Smooth muscle cell of the brain vasculature (primary cell): ENCODE measurements at regions not wholly inside any gene's neighbourhood (a gene's known extent, or its start where the extent isn't known, plus 50 kb on each side); places are given as distances from the start of the nearest gene placed in this dataset.

Source experiments
- DNase-seq: peaks from one replicate; pipeline ENCODE4 v3.0.0-alpha.2; 2012; ENCODE audit warnings: low read depth, low spot score

DNA sequence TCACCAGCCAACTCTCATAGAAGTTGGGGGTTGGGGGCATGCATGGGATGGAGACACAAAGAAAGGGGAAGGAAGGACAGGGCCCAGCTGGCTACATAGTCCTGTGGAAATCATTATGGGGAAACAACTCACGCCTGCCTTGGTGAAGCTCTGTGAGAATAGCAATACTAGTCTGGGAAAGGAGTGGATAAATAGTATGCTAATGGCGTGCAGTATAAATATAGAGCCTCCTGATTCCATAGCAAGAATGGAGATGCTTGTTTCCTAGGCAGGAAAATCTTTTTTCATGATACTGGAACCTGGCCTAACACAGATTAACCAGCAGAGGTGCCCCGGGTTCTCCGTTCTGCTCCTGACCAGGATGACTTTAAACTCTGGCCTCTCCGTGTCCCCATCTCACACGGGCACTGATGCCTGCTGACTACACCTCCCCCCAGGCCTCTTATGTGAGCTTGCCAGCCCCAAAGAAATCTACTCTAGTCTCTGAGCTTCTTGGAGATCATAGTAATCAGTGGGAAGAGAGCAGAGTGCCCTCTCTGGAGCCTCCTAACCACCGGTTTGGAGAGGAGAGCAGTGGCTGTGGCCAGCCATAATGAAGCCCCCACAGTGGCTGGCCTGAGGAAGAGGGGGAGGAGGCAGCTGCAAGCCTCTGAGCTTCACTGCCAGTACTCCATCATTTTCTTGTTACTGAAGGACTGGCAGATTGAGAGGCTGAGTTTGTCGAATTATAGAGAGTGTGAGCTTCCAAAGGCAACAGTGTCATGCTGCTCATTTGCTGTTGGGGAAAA is 355.0 kb upstream of the SEMA6D start:
- no peak for DNase-seq

DNA sequence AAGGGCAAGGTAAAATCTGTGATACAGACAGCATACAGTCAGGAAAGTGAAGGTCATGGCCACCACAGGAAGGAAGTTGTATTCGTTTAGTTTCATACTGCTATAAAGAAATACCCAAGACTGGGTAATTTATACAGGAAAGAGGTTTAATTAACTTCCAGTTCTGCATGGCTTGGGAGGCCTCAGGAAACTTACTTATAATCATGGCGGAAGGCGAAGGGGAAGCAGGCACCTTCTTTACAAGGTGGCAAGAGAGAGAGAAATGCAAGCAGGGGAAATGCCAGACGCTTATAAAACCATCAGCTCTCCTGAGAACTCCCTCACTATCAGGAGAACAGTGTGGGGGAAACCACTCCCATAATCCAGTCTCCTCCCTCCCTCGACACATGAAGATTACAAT is 353.7 kb upstream of the SEMA6D start:
- DNase-seq, result no peak

DNA sequence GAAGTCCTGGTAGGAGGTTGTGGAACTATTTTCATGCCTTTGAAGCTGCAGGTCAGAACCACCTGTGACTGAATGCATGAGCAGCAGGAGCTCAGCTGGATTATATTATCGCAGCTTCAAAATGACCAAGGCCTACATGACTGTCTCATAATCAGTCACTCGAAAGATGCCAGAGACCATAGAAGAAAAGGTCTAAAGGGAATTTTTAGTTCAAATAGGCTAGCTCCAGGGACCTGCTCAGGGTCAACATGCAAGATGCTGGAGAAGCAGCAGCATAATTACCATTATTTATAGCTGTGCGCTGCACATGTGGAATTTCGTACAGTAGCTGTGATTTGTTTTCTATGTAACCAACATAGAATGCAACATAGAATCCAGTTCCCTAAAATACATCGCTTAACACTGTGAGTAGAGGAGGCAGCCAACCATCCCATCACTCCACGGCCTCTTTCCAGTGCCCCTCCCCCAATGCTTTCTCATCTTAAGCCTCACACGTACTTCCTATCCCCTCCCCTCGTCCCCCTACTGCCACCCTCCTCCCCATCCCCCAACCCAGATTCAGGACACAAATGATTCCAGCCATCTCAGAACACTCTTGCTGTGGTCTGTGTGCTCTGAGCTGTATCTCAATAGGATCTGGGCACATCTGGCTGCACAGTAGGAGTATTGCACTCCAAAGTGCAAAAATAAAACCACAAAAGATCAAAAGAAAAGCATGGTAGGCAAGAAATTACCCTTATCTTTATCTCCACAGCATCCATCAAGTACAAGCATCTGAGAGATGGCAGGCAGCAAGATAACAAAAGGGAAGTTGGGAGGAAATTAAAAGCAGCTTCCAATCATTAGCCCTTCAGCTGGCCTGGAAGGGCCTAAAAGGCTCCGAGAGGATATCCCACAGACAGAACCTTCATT is 352.8 kb upstream of the SEMA6D start:
- no peak for DNase-seq

DNA sequence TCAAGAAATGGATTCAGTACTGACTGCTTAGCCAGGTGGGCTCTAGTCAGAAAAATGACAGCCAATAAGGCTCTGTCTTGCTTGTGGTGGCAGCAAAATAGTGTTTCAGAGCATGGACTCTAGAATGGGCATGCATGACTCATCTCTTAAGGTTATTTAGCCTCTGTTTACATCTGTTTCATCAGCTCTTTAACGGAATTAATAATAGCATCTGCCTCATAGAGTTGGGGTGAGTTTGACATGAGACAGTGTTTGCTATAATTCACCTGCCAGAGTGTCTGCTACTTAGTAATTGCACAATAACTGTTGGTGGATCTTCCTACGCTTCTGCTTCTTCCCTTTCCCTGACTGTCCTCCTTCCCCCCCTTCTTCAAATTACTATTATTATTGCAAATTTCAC is 350.4 kb upstream of the SEMA6D start:
- no peak for DNase-seq

DNA sequence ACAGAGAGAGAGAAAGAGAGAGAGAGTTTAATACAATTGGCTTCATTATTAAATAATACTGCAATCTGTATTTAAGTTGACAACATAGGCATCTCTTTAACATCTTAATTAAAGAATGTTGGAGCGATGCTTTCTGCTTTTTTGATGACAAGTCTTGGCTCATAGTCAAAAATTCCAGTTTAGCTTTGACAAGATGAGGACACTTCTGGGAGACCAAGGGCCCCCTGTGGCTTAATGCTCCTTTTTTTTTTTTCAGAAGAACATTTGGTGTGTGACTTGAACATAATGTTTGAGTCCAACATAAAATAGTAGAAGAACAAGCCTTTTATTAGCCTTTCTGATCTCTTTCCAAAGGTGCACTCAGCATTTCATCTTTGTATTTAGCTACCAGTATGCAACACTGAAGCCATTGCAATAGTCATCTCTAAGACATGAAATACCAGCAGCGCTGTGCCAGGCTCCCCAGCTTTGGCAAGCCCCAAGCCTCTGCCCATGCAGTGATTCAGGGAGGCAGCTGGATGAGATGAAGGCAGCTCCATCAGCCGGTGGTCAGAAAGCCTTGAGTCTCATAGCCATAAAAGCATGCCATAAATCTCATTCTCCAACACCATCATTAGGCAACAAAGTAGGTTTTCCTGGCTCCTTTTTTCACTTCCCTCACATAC is 349.4 kb upstream of the SEMA6D start:
- DNase-seq, result no peak

DNA sequence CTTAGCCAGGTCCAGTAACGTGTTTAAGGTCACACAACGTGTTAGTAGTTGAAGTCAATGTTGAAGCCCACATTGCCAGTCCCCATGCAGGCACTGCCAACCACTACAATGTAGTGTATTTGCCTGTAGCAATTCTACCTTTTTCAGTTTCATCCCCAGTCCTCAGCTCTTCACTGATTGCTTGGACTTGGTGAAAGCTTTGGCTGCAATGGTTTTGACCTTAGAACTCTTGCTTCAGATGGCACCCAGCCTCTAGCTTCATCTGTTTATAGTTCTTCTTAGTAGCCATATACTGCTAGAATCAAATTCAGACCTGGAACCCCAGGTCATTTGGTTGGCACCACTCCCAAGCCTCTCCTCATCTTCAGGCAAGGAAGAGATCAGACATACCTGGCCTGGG is 345.4 kb upstream of the SEMA6D start:
- DNase-seq, result no peak

DNA sequence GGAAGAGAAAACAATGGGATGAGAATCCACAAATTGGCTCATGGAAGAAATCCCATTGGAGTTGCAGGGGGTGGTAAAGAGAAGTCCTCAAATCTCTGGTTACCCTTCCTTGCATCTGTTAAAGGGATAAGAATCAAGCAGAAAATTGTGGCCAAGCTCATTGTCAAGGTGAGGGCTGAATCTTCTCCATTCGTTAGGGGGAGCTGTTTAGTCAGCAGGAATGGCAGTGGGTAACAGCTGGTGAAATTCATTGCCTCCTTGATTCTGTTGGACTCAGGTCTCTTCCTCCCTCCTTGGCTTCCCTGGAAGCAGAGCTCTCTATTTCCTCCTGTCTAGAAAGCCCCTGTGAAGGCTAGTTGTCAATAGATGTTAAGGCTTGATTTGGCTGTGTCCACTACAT is 343.1 kb upstream of the SEMA6D start:
- DNase-seq, result no peak

DNA sequence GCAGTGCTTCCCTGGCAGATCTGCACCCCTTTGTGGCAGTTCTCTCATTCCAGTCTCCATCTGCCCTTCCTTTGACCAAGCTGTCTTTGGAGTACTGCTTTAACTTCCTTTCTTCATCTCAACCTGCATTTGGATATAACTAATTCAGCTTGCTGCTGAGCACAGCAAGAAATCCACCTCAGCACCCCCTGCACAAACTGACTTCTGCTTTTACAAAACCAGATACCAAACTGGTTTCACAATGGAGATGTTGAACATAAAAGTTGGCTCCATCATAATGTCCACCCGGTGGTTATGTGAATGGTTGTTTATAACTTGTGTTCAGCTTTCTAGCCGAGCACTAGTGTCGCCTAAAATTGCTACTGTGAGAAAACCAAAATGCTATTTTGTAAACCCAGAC is 341.1 kb upstream of the SEMA6D start:
- DNase-seq, result no peak

DNA sequence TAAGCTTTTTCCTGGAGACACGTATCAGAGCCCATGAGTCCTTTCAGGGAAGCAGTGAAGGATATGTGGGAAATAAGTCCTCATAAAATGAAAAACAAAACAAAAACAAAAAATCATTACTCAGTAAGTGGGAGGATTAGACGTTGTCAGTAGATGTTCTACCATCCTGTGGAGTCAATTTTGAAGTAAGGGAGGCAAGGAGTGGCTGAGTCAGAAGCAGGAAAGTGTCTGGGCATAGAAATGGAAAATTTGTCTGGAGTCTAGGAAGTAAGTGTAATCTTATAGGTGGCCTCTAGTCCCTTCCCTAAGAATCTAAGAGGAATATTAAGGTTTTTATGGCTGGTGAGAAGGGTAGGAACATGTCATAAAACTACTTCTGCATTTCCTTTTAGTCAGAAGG is 339.8 kb upstream of the SEMA6D start:
- no peak for DNase-seq

DNA sequence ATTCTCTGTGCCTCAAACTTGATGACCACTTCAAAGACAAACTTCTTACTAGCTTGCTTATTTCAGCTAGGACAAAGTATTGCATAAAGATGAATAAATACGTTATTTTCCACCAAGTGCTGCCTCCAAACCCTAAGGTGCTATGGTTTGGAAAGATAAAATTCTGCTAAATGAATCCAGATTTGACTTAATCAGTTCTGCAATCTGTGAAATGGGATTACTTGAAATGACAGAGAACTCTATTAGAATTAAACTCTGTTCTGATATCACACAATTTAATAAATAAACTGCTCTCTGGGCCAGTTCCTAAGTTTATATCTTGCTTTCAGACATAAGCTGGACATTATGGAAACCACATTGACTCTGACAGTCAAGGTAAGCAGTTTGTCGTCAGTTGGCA is 338.8 kb upstream of the SEMA6D start:
- DNase-seq, result no peak

DNA sequence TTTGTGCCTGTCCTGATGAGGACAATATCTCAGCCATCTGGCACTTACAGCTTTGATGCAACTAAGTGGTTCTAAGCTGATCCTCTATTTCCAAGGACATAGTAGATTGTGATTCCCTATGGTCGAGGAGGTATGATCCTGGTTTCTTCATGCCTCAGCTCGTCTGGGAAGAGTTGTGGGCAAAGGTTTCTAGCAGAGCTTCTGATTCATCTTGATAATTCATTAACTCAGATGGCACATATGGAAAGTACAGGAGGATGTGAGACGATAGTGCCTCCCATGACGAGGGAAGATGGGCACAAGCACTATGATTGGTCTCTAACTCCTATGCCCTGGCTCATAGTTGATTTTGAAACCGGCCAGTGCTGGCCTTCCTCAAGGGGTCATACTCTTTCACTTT is 334.2 kb upstream of the SEMA6D start:
- no peak for DNase-seq

DNA sequence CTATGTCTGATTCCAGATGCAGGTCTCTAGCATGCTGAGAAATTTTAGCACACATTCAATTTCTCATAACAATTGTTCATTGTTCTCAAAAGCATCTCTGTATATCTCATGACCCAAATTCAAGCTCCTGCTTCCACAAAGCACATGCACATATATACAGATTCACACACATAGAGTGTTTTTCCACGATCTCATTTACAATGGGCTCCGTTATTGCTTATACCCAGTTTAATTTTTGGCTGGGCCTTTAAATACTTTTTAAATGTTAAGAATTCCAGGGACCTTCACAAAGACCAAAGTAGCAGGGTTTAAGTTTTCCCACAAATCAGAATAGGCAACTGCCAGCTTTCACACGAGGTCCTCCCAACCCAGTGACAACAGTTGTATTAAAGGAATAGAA is 333.5 kb upstream of the SEMA6D start:
- DNase-seq, result no peak

DNA sequence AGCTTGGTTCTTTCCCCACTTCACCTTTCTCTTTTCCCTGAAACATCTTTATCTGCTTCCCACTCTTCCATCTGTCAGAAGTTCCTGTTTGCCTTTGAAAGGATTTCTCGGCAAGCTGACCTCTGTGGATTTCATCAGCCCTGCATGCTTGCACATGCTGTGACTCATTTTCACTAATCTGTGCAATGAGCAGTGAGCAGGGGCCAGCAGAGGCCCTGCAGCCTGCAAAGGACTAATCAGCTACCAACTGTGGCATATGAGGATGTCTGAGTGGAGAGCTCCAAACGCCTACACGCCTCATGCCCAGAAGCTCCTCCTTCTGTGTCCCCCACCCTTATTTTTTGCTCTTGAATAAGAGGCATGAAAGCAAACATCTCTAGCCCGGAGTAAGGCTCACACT is 333.0 kb upstream of the SEMA6D start:
- no peak for DNase-seq

DNA sequence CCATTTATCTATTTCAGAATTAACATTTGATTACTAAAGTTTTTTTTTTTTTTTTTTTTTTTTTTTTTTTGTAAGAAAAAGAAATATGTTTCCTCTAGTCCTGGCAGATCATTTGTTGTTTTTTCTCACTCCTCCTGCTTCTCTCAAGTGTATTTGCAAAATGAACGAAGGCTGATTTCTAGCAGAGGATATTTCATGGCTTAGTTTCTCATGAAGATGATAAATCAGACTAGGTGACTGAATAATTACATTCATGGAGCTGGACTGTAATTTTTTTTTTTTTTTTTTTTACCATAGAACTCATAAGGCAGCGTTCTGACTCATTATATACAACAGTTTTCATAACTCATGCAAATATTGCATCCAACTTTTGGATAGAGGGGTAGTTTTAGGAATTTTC is 332.5 kb upstream of the SEMA6D start:
- DNase-seq, result no peak

DNA sequence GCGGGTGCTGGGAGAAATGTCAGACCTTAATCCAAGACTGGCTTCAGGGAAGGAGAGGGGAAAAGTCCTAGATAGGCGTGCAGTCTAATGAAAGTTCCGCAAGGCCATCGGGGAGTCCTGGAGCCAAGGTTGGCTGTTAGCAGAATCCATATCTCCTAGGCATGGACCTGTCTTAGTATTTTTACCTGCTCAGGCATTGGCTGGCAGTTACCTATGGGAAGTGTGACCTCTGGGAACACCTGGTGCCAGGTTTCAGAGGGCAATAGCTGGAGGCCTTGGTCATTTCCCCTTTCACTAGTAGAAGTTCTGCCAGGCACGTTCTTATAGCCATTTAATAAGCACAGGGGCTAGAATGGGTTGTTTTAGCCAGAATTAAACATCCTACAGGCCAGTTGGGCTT is 330.8 kb upstream of the SEMA6D start:
- no peak for DNase-seq

DNA sequence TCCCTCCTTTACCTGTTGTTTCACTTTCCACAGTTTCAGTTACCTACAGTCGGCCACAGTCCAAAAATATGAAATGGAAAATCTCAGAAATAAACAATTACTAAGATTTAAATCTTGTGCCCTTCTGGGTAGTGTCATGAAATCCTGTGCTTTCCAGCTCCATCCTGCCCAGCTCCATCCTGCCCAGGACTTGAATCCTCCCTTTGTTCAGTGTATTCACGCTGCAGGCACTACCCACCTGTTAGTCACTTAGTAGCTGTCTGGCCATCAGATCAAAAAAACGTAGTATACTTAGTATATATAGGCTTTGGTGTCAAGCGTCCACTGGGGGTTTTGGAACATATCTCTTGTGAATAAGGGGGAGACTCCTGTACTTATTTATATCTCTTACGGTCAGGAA is 329.0 kb upstream of the SEMA6D start:
- DNase-seq, result no peak

DNA sequence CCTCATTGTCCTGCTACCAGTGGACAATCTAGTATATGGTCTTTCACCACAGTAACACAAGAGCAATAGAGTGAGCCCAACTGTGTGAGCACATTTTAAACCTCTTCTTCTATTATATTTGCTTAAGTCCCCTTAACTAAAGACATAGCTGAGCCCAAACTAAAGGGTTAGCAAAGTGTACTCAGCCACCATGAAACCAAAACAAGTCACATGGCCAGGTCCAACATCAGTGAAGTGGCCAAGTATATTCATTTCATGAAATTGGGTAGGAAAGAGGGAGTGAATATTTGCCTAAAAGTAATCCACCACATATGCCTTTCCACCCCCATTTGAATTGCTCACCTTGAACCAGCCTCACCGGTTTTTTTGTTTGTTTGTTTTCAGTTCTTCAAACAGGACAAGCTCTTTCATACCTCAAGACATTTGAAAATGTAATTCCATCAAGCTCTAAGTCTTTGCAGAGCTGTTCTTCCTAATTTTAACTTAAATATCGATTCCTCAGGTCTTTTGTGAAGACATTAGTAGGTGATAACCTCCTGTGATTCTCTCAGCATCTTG is 327.0 kb upstream of the SEMA6D start:
- DNase-seq, result no peak

DNA sequence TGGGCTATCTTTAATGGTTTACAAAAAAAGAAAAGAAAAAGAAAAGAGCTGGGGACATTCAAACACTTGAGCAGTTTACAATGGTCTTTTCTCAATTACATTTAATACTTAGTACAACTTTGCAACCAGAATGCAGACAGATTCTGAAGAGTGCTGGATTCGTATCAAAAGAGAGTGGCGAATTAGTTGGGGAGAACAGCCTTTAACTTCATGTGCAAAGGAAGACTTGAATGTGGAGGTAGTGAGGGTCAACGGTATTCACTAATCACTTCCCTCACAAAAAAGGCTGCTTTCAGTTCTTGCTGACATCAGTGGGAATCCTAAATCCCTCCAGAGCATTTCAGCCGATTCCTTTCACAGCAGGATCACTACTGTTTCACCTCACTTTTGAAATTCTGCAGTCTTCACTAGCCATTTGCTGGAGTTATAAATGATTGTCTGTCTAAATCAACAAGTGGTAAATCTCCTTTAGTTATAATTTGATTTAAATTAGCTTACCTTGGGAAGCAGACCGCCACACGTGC is 323.0 kb upstream of the SEMA6D start:
- no peak for DNase-seq

DNA sequence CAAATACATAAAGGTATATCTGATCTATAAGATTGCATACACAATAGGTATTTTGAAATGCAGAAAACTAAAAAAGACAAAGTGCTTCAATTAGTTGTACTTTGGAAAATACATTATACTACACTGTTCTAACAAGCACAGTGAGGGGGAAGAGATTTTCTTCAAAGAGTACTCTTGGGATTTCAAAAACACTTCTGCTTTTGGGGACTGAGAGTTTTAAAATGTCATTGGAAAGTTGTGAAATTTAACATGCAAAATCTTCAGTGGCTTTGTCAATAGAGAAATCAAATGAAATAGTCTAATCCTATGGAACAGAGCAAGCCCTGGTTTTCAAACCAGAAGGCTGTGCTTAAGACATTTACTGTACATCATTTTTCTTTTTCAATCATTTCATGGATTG is 322.2 kb upstream of the SEMA6D start:
- no peak for DNase-seq

DNA sequence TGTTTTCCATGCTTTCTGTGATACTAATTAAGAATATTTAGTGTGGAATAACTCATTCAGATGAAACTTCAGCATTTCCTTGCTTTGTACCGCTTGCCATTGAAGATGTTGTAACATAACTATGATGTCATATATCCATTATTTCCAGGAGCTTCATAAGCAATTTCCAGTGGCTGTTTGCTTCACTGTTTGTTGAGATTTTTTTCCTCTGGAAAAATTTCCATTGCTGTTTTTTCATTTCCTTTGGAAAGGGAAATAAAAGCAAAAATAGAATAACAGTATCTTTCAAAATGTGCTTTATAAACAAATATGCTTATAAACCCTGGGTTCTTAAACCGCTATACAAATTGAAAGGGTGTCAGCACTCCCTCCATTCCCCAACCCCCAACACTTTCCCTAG is 319.6 kb upstream of the SEMA6D start:
- no peak for DNase-seq

DNA sequence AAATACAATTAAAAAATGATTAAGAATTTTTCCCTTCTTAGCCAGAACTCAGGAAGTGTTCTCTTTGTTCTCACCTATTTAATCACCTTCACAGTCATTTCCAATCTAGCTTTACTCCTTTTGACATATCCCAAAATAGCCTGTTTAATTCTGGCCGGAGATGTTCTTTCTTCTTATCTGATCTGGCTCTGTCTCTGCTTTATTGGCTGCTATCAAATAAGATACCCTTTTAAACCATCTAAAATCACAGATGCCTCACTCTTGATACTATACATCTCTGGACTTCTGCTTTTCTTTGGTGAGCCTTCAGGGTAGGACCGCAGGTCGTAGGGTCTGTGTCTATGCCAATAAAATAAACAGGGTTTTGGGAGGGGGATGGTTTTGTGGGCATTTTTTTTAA is 319.2 kb upstream of the SEMA6D start:
- no peak for DNase-seq

DNA sequence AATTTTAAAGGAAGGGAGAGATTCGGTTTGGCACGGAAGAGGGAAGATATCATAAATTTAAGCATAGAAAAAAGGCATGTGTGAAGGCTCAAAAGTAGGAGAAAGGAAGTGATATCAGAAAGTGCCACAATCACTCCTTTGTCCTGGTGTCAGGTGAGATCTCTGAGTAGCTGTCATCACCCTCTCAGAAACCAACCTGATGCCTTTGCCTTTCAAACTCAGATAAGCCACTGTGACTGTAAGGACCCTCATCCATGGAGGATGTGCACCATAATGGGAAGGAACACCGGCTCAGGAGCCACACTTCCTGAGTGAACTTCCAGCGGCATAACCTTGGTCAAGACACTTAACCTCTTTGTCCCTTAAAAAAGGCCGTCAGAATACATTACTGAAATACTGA is 318.7 kb upstream of the SEMA6D start:
- no peak for DNase-seq
